HG03196 (cell line): ENCODE measurements at regions not wholly inside any gene's neighbourhood (a gene's known extent, or its start where the extent isn't known, plus 50 kb on each side); places are given as distances from the start of the nearest gene placed in this dataset.

Experiments
- ATAC-seq: cut with Tn5 transposase; IDR thresholded peaks from one replicate; pipeline ENCODE4 v1.9.1; 2021; ENCODE audit not compliant: unreplicated experiment

GRCh38 chr22:48515571-48516200 lies 1312.0 kb downstream of the BRD1 start:
- no peak for ATAC-seq

- ATAC-seq: no peak
Observed at GRCh38 chr22:48513929-48514328, 1313.7 kb downstream of the BRD1 start.

- no peak for ATAC-seq
Observed at GRCh38 chr22:48513446-48513845, 1314.2 kb downstream of the BRD1 start.

- ATAC-seq: no peak
Observed at GRCh38 chr22:48511781-48512327, 1315.8 kb downstream of the BRD1 start.

- ATAC-seq: no peak
Observed at GRCh38 chr22:48511211-48511610, 1316.5 kb downstream of the BRD1 start.

GRCh38 chr22:48510599-48510998 lies 1317.1 kb downstream of the BRD1 start:
- ATAC-seq: no peak

GRCh38 chr22:48507595-48508350 lies 1319.9 kb downstream of the BRD1 start:
- ATAC-seq: no peak

- no peak for ATAC-seq
Observed at GRCh38 chr22:48507171-48507570, 1320.5 kb downstream of the BRD1 start.

GRCh38 chr22:48506506-48507145 lies 1321.0 kb downstream of the BRD1 start:
- no peak for ATAC-seq

GRCh38 chr22:48505891-48506290 lies 1321.8 kb downstream of the BRD1 start:
- no peak for ATAC-seq

- no peak for ATAC-seq
Observed at GRCh38 chr22:48504519-48505140, 1323.0 kb downstream of the BRD1 start.

GRCh38 chr22:48503876-48504275 lies 1323.8 kb downstream of the BRD1 start:
- no peak for ATAC-seq

- no peak for ATAC-seq
Observed at GRCh38 chr22:48503035-48503625, 1324.5 kb downstream of the BRD1 start.

GRCh38 chr22:48501231-48501750 lies 1326.4 kb downstream of the BRD1 start:
- ATAC-seq: no peak

- ATAC-seq: no peak
Observed at GRCh38 chr22:48500471-48501230, 1327.0 kb downstream of the BRD1 start.

GRCh38 chr22:48499456-48500425 lies 1327.9 kb downstream of the BRD1 start:
- ATAC-seq: no peak

- ATAC-seq: no peak
Observed at GRCh38 chr22:48498526-48499331, 1328.9 kb downstream of the BRD1 start.
